T-helper 2 cell treated with Interferon-gamma antibody and Interleukin-4, amounts not matched to agents 5 μg/mL and 100 μg/mL, for 36 hours (primary cell): ENCODE measurements at regions not wholly inside any gene's neighbourhood (a gene's known extent, or its start where the extent isn't known, plus 50 kb on each side); places are given as distances from the start of the nearest gene placed in this dataset.
"Not testable (repeated sequence)": the region's sequence is repeated elsewhere in the genome, so short reads cannot be mapped to it uniquely, and the experiment has no call there.

Experiments
- DNase-seq: peaks from one replicate; pipeline ENCODE4 v3.0.0; 2021; ENCODE audit warnings: low spot score
- H3K27ac Mint-ChIP-seq: one replicate; pipeline ENCODE4 v1.8.0; 2021; ENCODE audit warnings: mild to moderate bottlenecking, mixed read lengths
- H3K27me3 Mint-ChIP-seq: one replicate; pipeline ENCODE4 v1.8.0; 2021; ENCODE audit warnings: low read depth, mixed read lengths
- H3K36me3 Mint-ChIP-seq: one replicate; pipeline ENCODE4 v1.8.0; 2021; ENCODE audit warnings: low read depth, mixed read lengths
- H3K4me1 Mint-ChIP-seq: one replicate; pipeline ENCODE4 v1.8.0; 2021; ENCODE audit warnings: low read depth, mixed read lengths
- H3K4me3 Mint-ChIP-seq: one replicate; pipeline ENCODE4 v1.8.0; 2022; ENCODE audit warnings: mild to moderate bottlenecking, moderate library complexity, mixed read lengths
- H3K9me3 Mint-ChIP-seq: one replicate; pipeline ENCODE4 v1.8.0; 2021; ENCODE audit warnings: mixed read lengths

DNA sequence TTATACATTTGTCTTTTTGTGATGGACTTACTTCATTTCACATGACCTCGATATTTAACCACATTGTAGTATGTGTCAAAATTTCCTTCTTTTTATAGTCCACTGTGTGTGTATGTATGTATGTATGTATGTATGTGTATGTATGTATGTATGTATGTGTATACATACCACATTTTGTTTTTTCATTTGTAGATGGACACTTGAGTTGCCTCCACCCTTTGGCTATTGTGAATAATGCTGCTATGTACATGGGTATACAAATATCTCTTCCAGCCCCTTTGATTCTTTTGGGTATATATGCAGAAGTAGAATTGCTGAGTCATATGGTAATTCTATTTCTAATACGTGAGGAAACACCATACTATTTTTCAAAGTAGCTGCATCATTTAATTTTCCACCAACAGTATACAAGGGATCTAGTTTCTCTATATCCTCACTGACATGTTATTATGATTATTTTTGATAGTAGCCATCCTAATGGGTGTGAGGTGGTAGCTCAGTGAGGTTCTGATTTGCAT, 228.2 kb downstream of the OPA1 start:
- Mint-ChIP-seq H3K27me3 (peaks cover 27% of the 10 kb centered on the region), H3K27ac (no peak overlapping the region), H3K36me3 (no peaks in the 10 kb centered on the region), H3K4me1 (no peaks in the 10 kb centered on the region), H3K4me3 (no peak overlapping the region), H3K9me3 (no peaks in the 10 kb centered on the region)
- DNase-seq = no peak

DNA sequence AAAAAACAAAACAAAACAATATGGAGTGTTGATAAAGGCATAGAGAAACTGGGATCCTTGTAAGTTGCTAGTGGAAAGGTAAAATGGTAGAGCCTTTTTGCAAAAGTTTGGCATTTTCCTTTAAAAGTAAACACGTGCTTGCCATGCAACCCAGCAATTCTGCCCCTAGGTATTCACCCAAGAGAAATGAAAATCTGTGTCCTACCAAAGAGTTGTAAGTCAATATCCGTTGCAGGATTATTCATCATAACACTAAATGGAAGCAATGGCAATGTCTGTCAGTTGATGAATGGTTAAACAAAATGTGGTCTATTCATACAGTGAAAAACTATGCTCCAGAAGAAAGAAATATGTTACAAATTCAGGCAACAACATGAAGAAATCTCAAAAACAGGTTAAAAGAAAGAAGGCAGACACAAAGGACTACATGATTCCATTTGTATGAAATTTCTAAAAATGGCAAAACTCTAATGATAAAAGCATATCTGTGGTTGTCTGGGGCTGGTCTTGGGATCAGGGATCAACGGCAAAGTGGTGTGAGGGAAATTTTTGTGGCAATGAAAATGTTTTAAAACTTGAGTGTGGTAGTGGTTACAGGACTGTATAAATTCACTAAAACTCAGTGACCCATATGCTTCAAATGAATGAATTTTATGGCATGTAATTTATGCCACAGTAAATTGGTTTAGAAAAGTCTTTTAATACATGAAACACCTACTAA, 229.6 kb downstream of the OPA1 start:
- no peaks in the 10 kb centered on the region for H3K4me1 Mint-ChIP-seq
- no peak for DNase-seq
- no peaks in the 10 kb centered on the region for H3K36me3 Mint-ChIP-seq
- H3K4me3 Mint-ChIP-seq = no peak overlapping the region
- H3K9me3 Mint-ChIP-seq = no peaks in the 10 kb centered on the region
- H3K27ac Mint-ChIP-seq = no peak overlapping the region
- H3K27me3 Mint-ChIP-seq = peaks cover 32% of the 10 kb centered on the region

DNA sequence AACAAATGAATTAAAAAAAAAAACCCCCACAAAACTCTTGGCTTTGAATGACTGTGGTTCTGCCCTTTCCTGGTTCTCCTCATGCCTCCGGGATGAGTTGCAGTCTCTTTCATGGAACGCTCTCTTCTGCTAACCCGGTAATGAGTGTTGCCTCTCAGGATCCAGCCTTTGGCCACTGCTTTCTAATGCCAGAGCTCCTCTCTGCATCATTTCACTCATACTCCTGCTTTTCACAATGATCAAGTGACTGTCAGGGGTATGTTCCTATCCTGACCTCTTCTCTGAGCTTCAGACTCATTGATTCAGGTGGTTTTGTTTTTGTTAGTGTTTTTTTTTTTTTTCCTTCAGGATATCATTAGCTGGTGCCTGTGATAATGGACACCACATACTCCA, 230.2 kb downstream of the OPA1 start:
- not testable (repeated sequence) for DNase-seq, H3K4me1 Mint-ChIP-seq, H3K4me3 Mint-ChIP-seq, H3K27ac Mint-ChIP-seq, H3K9me3 Mint-ChIP-seq, H3K36me3 Mint-ChIP-seq
- H3K27me3 Mint-ChIP-seq = peaks cover 34% of the 10 kb centered on the region

DNA sequence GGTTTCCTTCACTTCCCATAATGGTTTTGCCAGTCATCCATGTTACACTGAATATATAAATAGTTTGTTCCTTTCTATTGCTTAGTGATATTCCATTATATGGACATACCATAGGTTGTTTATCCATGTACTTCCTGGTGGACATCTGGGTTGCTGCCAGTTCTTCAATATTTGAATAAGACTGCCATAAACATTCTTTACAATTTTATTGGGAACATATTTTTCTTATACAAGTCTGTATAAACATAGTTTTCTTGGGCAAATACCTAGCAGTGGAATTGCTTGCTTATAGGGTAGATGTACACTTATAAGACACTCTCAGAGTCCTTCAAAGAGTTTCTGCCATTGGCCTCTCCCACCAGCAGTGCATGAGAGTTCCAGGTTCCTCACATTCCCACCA, 231.4 kb downstream of the OPA1 start:
- DNase-seq = no peak
- no peaks in the 10 kb centered on the region for H3K36me3 Mint-ChIP-seq
- no peaks in the 10 kb centered on the region for H3K4me1 Mint-ChIP-seq
- H3K4me3 Mint-ChIP-seq = no peak overlapping the region
- no peaks in the 10 kb centered on the region for H3K9me3 Mint-ChIP-seq
- peaks cover 39% of the 10 kb centered on the region for H3K27me3 Mint-ChIP-seq
- no peak overlapping the region for H3K27ac Mint-ChIP-seq

DNA sequence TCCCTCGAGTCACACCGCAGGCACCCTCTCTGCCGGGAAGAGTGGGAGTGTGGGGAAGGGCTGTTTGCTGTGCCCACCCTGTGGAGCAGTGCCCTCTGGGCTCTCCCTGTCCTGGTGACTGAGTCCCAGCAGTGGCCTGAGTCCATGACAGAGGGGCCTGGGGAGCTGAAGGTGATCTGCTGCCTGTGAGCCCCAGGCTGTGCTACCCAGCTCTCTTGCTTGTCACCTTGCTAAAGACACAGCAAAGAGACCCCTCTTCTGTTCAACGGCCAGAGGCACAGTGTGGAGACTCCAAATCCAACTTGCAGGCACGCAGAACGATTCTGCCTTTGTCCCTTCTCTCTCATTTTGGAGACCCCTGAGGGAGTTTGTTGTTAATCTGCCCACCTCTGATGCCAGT, 232.6 kb downstream of the OPA1 start:
- Mint-ChIP-seq H3K36me3 (no peaks in the 10 kb centered on the region), H3K4me1 (no peaks in the 10 kb centered on the region), H3K4me3 (no peak overlapping the region), H3K27ac (no peak overlapping the region), H3K27me3 (peaks cover 39% of the 10 kb centered on the region), H3K9me3 (no peaks in the 10 kb centered on the region)
- no peak for DNase-seq

DNA sequence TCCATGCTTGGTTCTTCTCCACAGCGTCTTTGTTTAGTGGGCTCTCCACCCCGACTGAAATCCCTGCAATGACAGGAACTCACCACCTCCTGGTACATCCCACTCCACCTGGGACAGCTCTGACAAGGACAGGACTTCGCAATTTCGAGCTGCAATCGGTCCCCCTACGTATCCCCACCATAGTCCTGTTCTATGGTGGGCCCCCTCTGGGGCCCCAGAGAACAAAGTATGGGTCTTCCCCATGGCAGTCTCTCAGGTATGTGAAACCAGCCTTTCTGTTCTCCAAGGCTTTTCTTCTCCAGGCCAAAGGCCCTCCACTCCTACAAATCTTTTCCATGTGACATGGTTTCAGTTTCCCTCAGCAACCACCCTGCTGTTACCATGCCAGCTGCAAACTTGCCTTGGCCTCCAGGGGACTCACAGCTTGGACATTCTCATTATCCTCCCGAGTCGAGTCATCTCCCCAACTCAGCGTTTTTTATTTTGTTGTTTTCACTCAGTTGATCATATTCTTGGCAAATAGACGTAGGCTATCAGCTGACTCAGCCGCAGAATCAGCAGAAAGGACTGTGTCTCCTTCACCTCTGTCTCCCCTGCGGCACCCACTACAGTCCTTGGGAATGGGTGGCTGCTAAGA, 233.3 kb downstream of the OPA1 start:
- H3K27ac Mint-ChIP-seq = no peak overlapping the region

DNA sequence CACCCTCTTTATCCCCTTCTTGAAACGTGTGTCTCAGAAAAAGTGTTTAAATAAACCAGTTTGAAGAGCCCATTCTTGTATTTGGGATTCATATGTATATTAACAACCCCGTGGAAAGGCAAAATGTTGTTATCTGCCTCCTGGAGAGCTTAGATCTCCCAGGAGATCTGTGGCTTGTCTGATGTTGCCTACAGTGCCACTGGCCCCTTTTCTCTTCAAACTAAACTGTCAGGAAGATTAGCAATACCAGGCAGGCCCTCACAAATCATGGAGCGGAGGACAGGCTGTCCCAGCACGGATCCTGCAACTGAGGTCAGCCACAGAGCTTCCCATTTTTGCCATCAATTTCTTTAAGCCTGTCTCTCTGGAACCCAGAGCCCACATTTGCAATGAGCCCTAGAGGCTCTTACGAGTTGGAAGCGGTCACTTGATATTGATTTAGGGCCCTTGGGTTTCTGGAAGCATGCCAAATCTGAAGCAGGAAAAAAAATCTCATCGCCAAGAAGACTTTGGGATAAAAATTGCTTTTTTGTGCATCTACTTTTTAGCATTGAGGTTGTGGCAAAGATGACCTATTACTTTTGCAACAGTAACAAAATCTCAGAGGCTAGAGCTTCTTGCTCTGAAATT, 234.1 kb downstream of the OPA1 start:
- H3K4me1 Mint-ChIP-seq = no peaks in the 10 kb centered on the region
- H3K4me3 Mint-ChIP-seq = no peak overlapping the region
- H3K36me3 Mint-ChIP-seq = no peaks in the 10 kb centered on the region

More for the DNA sequence above, 233.3 kb downstream of the OPA1 start:
- DNase-seq = no peak
- no peaks in the 10 kb centered on the region for H3K36me3 Mint-ChIP-seq
- no peaks in the 10 kb centered on the region for H3K9me3 Mint-ChIP-seq
- H3K27me3 Mint-ChIP-seq = peaks cover 35% of the 10 kb centered on the region
- H3K4me1 Mint-ChIP-seq = no peaks in the 10 kb centered on the region
- H3K4me3 Mint-ChIP-seq = no peak overlapping the region

DNA sequence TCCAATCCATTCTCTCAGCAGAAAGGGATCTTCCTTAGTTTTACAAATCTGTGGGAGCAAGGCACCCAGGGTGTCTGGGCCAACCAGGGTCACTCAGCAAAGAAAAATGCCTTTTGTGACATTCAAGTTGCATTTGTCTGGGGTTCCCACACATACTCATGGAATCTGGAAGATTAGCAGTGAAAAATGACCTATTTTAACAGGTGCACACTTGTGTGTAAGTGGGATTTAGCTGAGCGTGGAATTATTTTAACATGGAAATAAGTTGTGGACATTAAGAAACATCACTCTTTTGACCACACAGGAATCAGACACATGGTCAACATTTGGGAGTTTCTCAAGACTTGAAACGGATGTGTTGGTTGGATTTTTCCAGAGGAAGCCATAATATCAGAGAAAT, 234.9 kb downstream of the OPA1 start:
- DNase-seq = no peak
- no peak overlapping the region for H3K4me3 Mint-ChIP-seq
- H3K27ac Mint-ChIP-seq = no peak overlapping the region
- H3K9me3 Mint-ChIP-seq = no peaks in the 10 kb centered on the region
- no peaks in the 10 kb centered on the region for H3K36me3 Mint-ChIP-seq
- peaks cover 24% of the 10 kb centered on the region for H3K27me3 Mint-ChIP-seq
- no peaks in the 10 kb centered on the region for H3K4me1 Mint-ChIP-seq

More for the DNA sequence above, 234.1 kb downstream of the OPA1 start:
- Mint-ChIP-seq H3K27ac (no peak overlapping the region), H3K9me3 (no peaks in the 10 kb centered on the region), H3K27me3 (peaks cover 31% of the 10 kb centered on the region)
- DNase-seq = no peak

DNA sequence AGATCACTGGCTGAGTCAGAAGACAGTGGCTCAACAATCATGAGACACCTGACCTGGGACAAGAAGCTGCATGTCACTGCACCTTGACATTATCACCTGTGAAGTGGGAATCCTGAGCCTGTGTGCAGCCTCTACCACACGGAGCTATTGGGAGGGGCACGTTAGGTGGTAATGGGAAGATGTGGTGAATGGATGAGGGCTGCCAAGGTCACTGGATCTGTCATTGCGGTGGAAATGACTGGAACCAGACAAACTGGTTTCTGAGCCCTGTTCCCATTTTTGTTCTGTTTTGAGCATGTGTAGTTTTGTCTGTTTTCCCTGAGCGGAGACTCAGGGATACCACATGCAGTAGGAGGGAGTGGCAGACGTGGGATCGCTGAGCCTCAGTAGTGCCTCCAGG, 235.5 kb downstream of the OPA1 start:
- no peak for DNase-seq
- Mint-ChIP-seq H3K27me3 (peaks cover 19% of the 10 kb centered on the region), H3K27ac (no peak overlapping the region), H3K9me3 (no peaks in the 10 kb centered on the region), H3K36me3 (no peaks in the 10 kb centered on the region), H3K4me3 (no peak overlapping the region), H3K4me1 (no peaks in the 10 kb centered on the region)

DNA sequence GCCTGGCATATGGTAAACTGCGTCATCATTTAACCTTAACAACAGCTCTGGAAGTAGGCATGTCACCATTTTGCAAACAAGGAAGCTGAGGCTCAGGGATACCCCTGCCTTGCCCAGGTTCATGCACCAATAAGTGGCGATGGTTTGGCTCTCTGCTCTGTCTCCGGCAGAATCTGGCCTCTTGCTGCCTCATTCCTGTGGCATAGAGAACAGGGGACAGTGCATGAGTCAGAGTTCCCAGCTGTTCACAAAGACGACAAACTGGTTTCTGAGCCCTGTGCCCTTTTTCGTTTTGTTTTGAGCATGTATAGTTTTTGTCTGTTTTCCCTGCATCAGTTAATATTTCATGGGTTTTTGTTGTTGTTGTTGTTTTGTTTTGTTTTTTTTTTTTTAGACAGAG, 236.8 kb downstream of the OPA1 start:
- H3K27me3 Mint-ChIP-seq = peaks cover 16% of the 10 kb centered on the region
- no peak overlapping the region for H3K4me3 Mint-ChIP-seq
- no peak for DNase-seq
- no peak overlapping the region for H3K27ac Mint-ChIP-seq
- H3K36me3 Mint-ChIP-seq = no peaks in the 10 kb centered on the region
- H3K9me3 Mint-ChIP-seq = no peaks in the 10 kb centered on the region
- no peaks in the 10 kb centered on the region for H3K4me1 Mint-ChIP-seq

DNA sequence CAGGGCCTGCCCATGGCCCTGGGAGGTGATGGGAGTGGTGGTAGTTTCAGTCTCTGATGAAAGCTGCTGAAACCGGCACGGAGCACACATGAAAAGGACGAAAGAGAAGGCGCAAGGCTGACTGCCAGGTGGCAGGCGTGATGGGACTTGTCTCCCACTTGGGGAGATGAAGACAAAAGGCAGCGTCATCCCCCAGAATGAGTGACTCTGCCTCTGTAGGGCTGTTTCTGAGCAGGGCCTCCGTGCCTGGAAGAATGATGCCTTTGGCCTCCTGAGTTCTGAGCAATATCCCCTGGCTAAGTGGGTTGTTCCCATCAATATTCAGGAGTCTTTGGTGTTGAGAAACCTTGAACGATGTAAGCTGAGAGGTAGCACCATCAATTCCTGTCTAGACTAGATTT, 237.8 kb downstream of the OPA1 start:
- H3K27ac Mint-ChIP-seq = no peak overlapping the region
- peaks cover 13% of the 10 kb centered on the region for H3K27me3 Mint-ChIP-seq
- H3K4me1 Mint-ChIP-seq = no peaks in the 10 kb centered on the region
- H3K9me3 Mint-ChIP-seq = no peaks in the 10 kb centered on the region
- DNase-seq = no peak
- no peak overlapping the region for H3K4me3 Mint-ChIP-seq
- no peaks in the 10 kb centered on the region for H3K36me3 Mint-ChIP-seq

DNA sequence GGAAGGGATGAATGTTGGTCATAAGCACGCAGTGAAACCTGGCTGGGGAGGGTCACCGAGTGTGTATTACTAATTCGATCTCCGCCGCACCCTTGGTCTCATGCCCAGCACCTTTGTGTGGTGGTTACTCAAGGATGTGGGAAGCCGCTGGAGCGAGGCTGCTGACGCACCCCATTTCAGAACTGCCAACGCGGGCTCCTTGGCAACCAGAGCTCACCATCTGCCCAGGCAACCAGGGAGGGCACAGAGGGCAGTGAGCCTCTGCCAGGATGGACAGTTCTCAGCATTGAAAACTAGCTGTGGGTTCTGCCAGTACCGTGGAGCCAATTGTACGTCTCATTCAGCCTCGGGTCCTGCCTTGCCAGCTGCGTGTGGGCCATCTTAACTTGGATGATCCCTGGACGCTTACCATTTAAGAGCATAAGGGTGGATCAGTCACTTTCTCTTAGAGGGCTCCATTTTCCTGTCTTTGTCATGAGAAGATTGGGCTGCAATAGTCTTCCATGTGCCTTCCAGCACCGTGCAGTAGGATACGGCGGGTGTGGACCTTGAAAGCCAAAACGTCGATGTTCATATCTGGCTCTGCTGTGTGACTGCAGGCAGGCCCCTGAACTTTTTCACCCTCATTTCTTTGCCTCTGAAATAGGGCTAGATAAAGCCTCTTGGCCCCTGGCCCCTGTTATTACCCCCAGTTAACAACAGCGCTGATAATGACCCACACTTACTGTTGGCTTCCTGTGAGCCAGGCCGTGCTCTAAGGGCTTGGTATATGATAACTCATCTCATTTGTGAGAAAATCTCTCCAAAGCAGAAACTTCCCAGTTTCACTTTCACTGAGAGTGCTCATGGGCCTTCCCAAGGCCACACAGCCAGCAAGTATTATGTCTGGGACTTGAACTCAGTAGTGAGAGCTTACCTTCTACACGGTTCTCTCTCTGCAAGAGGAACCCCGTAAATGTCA, 238.8 kb downstream of the OPA1 start:
- no peaks in the 10 kb centered on the region for H3K9me3 Mint-ChIP-seq
- no peaks in the 10 kb centered on the region for H3K4me1 Mint-ChIP-seq
- no peak overlapping the region for H3K27ac Mint-ChIP-seq
- no peaks in the 10 kb centered on the region for H3K36me3 Mint-ChIP-seq
- peaks cover 13% of the 10 kb centered on the region for H3K27me3 Mint-ChIP-seq
- no peak for DNase-seq
- H3K4me3 Mint-ChIP-seq = no peak overlapping the region

DNA sequence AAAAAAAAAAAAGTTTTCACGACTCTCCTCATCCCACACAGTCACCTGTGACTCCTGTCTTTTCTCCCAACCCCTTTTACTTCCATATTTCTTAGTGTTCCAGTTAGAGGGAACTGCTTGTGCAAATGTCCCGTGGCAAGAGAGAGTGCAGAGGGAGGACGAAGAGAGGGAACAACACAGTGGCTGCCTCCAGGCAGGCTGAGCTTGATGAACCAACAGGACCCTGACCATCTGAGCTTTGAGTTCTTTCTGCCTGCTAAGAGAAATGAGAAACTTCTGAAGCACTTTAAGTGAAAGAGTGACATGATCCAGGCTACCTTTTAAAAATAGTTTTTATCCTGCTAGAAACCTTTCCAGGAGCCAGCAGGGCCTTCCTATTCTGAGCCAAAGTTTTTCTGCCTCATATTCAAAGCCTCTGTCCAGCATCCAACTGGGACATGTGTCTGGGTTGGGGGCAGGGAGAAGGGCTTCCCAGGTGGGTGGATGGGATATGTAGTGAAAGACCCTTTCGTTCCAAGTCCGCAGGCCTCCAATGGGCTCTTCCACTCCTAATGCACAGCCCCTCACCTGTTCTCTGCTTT, 239.9 kb downstream of the OPA1 start:
- no peak overlapping the region for H3K27ac Mint-ChIP-seq
- H3K9me3 Mint-ChIP-seq = no peaks in the 10 kb centered on the region
- DNase-seq = no peak
- peaks cover 10% of the 10 kb centered on the region for H3K27me3 Mint-ChIP-seq
- no peaks in the 10 kb centered on the region for H3K36me3 Mint-ChIP-seq
- no peak overlapping the region for H3K4me3 Mint-ChIP-seq
- no peaks in the 10 kb centered on the region for H3K4me1 Mint-ChIP-seq
